ENCODE measurements at regions not wholly inside any gene's neighbourhood (a gene's known extent, or its start where the extent isn't known, plus 50 kb on each side); places are given as distances from the start of the nearest gene placed in this dataset.

DNA sequence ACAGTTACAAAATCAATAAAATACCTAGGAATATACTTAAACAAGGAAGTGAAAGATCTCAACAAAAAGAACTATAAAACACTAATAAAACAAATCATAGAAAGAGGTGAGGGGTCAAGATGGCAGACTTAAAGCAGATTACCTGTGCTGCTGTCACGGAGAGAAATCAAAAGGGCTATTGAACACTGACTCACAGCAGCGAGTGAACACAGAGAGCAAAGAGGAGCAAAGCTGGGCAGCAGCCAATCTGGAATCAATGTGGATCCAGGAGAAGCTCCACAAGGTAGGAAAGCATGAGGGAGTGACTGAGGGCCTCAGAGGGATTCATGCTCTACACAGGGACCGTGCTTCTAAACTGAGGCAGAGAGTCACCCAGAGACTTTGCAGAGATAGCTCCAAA lies 562.0 kb upstream of the SEMA3D start:
- no peaks in the 10 kb centered on the region for H3K9me3 ChIP-seq (ENCODE audit: control insufficient read depth in 2 of 3, low read length in 3 of 3)
- intact Hi-C loops (cut with micrococcal nuclease): no loop called here
- Mint-ChIP-seq H3K36me3 (peaks cover 0 to 6% (median 0%) of the 10 kb centered on the region in 5 donors), H3K27me3 (no peaks in the 10 kb centered on the region), H3K27ac (no peak overlapping the region), H3K9me3 (peaks cover 0 to 18% (median 7%) of the 10 kb centered on the region in 11 donors), H3K4me1 (no peaks in the 10 kb centered on the region), H3K4me3 (no peak overlapping the region)
- H3K4me3 ChIP-seq (ENCODE audit: low read length): no peak overlapping the region
- no peaks in the 10 kb centered on the region for H3K27me3 ChIP-seq (ENCODE audit: control insufficient read depth in 2 of 2, insufficient read depth in 2 of 2, low read length in 2 of 2)
- no peaks in the 10 kb centered on the region for H3K4me1 ChIP-seq (ENCODE audit: control insufficient read depth in 2 of 2, insufficient read depth in 2 of 2, low read length in 2 of 2)
- no peak overlapping the region for H3K27ac ChIP-seq (ENCODE audit: low read depth, low read length)
- ChIA-PET POLR2A (no interaction called here), CTCF (no interaction called here)
- DNase-seq: no peak
- no peaks in the 10 kb centered on the region for H3K36me3 ChIP-seq (ENCODE audit: control insufficient read depth in 2 of 3, insufficient read depth in 3 of 3, low read length in 3 of 3)
- no peak for ATAC-seq

DNA sequence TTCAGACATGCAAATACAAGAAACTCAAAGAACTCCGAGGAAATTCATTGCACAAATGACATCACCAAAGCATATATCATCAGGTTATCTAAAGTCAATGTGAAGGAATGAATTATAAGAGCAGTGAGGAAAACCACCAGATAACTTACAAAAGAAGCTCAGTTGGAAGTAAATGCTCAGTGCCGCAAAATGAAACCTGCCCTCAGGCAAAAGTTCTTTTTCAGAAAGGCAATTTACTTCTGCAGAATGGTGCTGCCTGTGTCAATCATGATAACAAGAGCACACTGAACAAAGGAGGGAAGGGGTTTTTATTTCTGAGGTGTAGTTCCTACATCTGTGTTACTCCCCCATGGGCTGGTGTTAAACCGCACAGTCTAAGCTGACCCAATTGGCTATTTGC lies 550.6 kb upstream of the SEMA3D start:
- no peaks in the 10 kb centered on the region for H3K4me1 ChIP-seq (ENCODE audit: control insufficient read depth in 2 of 2, insufficient read depth in 2 of 2, low read length in 2 of 2)
- no peak for DNase-seq
- ATAC-seq: no peak
- ChIA-PET POLR2A (no interaction called here), CTCF (no interaction called here)
- no peaks in the 10 kb centered on the region for H3K27me3 ChIP-seq (ENCODE audit: control insufficient read depth in 2 of 2, insufficient read depth in 2 of 2, low read length in 2 of 2)
- Mint-ChIP-seq H3K9me3 (peaks cover 0 to 29% (median 10%) of the 10 kb centered on the region in 11 donors), H3K27ac (no peak overlapping the region), H3K27me3 (no peaks in the 10 kb centered on the region), H3K36me3 (no peaks in the 10 kb centered on the region), H3K4me3 (no peak overlapping the region), H3K4me1 (no peaks in the 10 kb centered on the region)
- intact Hi-C loops (cut with micrococcal nuclease): no loop called here
- H3K36me3 ChIP-seq (ENCODE audit: control insufficient read depth in 2 of 3, insufficient read depth in 3 of 3, low read length in 3 of 3): no peaks in the 10 kb centered on the region
- no peak overlapping the region for H3K27ac ChIP-seq (ENCODE audit: low read depth, low read length)
- H3K4me3 ChIP-seq (ENCODE audit: low read length): no peak overlapping the region
- no peaks in the 10 kb centered on the region for H3K9me3 ChIP-seq (ENCODE audit: control insufficient read depth in 2 of 3, low read length in 3 of 3)

DNA sequence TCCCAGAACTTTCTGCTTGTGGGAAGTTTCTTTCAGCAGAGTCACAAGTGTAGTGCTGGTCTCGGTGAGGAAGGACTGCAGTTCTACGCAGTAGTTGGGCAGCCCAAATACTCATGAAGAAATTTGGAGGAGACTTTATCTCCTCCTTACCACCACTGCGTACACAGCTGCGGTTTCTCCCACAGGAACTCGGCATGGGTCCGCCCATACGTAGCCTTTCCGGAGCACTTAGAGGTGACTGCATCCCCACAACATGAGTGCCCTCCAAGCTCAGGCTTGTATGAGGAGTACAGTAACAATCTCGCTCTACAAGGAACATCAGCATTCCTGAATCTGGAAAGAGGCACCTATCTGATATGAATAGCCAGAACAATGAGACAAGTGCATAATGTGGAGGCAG lies 549.2 kb upstream of the SEMA3D start:
- ATAC-seq (no peak), DNase-seq (no peak)
- Histone ChIP-seq H3K4me1 (ENCODE audit: control insufficient read depth in 2 of 2, insufficient read depth in 2 of 2, low read length in 2 of 2) (no peaks in the 10 kb centered on the region), H3K27ac (ENCODE audit: low read depth, low read length) (no peak overlapping the region), H3K9me3 (ENCODE audit: control insufficient read depth in 2 of 3, low read length in 3 of 3) (no peaks in the 10 kb centered on the region), H3K27me3 (ENCODE audit: control insufficient read depth in 2 of 2, insufficient read depth in 2 of 2, low read length in 2 of 2) (no peaks in the 10 kb centered on the region), H3K36me3 (ENCODE audit: control insufficient read depth in 2 of 3, insufficient read depth in 3 of 3, low read length in 3 of 3) (no peaks in the 10 kb centered on the region), H3K4me3 (ENCODE audit: low read length) (no peak overlapping the region)
- no peaks in the 10 kb centered on the region for H3K27me3 Mint-ChIP-seq
- no peaks in the 10 kb centered on the region for H3K4me1 Mint-ChIP-seq
- ChIA-PET POLR2A (no interaction called here), CTCF (no interaction called here)
- no peak overlapping the region for H3K4me3 Mint-ChIP-seq
- no peaks in the 10 kb centered on the region for H3K36me3 Mint-ChIP-seq
- intact Hi-C loops (cut with micrococcal nuclease): no loop called here
- no peak overlapping the region for H3K27ac Mint-ChIP-seq
- peaks cover 3 to 29% (median 12%) of the 10 kb centered on the region in 11 donors for H3K9me3 Mint-ChIP-seq

DNA sequence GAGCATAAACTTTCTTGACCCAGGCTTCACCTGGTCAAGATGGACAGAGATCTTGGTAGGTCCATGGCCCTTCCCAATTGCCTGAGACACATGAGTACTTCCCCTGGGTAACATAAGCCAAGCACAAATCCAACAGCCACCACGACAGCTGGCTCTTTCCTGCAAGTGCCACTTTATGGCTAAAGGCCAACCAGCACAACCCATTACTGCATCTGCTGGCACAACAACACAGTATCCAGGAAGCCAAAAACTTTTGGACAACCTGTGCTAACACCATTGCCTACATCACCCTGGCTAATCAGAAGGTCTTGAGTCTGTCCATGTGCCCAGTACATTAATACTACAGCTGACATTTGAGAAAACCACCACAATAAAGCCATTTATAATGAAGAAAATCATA lies 548.0 kb upstream of the SEMA3D start:
- DNase-seq (no peak), ATAC-seq (no peak)
- Mint-ChIP-seq H3K4me3 (no peak overlapping the region), H3K27ac (no peak overlapping the region), H3K27me3 (no peaks in the 10 kb centered on the region), H3K4me1 (no peaks in the 10 kb centered on the region), H3K9me3 (peaks cover 3 to 29% (median 12%) of the 10 kb centered on the region in 11 donors), H3K36me3 (no peaks in the 10 kb centered on the region)
- Histone ChIP-seq H3K4me1 (ENCODE audit: control insufficient read depth in 2 of 2, insufficient read depth in 2 of 2, low read length in 2 of 2) (no peaks in the 10 kb centered on the region), H3K36me3 (ENCODE audit: control insufficient read depth in 2 of 3, insufficient read depth in 3 of 3, low read length in 3 of 3) (no peaks in the 10 kb centered on the region), H3K27ac (ENCODE audit: low read depth, low read length) (no peak overlapping the region), H3K9me3 (ENCODE audit: control insufficient read depth in 2 of 3, low read length in 3 of 3) (no peaks in the 10 kb centered on the region), H3K27me3 (ENCODE audit: control insufficient read depth in 2 of 2, insufficient read depth in 2 of 2, low read length in 2 of 2) (no peaks in the 10 kb centered on the region), H3K4me3 (ENCODE audit: low read length) (no peak overlapping the region)
- ChIA-PET POLR2A (no interaction called here), CTCF (no interaction called here)
- intact Hi-C loops (cut with micrococcal nuclease): no loop called here

DNA sequence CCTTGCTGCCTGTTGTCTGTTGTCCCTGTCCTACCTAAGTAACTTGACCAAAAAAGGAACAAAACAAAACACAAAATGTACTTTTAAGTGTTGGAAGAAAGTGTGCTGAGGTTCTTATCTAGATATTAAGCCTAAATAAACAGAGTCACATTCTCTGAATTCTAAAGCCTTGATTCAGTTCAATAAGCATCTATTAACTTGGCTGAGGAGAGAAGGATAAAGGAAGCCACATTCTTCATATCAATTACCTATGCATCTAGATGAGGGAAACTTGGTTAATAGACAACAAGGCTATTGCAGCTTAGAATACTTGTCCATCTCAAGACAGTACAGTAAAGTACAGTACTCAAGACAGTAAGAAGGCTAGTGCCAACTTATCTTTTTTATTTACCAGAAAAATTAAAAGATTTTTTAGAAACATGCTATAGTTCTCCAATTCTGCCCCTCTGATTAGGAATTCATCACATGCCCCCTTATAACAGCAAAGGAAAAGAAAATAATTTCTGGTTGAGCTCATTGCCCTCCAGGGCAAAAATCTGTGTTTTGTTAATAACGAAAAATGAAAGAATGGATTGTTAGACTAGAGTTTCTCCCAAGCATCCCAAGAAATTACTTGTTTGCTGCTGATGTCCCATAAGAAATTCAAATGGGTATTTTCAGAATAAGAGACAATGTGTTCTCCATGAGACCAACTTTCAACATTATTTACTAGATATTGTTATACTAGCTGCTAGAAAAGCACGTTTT lies 546.5 kb upstream of the SEMA3D start:
- Mint-ChIP-seq H3K9me3 (peaks cover 0 to 27% (median 12%) of the 10 kb centered on the region in 11 donors), H3K27ac (no peak overlapping the region), H3K27me3 (no peaks in the 10 kb centered on the region), H3K36me3 (no peaks in the 10 kb centered on the region), H3K4me3 (no peak overlapping the region), H3K4me1 (no peaks in the 10 kb centered on the region)
- H3K4me3 ChIP-seq (ENCODE audit: low read length): no peak overlapping the region
- no peaks in the 10 kb centered on the region for H3K36me3 ChIP-seq (ENCODE audit: control insufficient read depth in 2 of 3, insufficient read depth in 3 of 3, low read length in 3 of 3)
- no peaks in the 10 kb centered on the region for H3K27me3 ChIP-seq (ENCODE audit: control insufficient read depth in 2 of 2, insufficient read depth in 2 of 2, low read length in 2 of 2)
- no peak for DNase-seq
- ATAC-seq: no peak
- H3K4me1 ChIP-seq (ENCODE audit: control insufficient read depth in 2 of 2, insufficient read depth in 2 of 2, low read length in 2 of 2): no peaks in the 10 kb centered on the region
- H3K9me3 ChIP-seq (ENCODE audit: control insufficient read depth in 2 of 3, low read length in 3 of 3): no peaks in the 10 kb centered on the region
- intact Hi-C loops (cut with micrococcal nuclease): no loop called here
- no peak overlapping the region for H3K27ac ChIP-seq (ENCODE audit: low read depth, low read length)
- ChIA-PET POLR2A (no interaction called here), CTCF (no interaction called here)

DNA sequence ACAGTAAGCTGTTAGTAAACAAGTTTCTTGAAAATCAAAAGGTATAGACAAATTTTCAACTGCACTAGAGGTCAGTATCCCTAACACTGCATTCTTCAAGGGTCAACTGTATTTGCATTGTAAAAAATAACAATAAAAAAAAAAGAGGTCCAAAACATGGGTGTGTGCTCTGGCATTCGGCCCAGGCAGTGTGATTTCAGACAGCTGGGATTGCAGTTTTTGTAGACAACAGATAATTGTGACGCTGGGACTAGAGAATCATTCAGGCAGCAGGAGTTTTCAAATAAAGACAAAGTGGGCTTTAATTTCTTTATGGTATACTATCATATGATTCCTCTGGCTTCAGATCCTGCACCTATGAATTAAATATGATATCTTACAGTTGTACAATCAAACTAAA lies 543.2 kb upstream of the SEMA3D start:
- no peak overlapping the region for H3K4me3 Mint-ChIP-seq
- Histone ChIP-seq H3K27ac (ENCODE audit: low read depth, low read length) (no peak overlapping the region), H3K4me1 (ENCODE audit: control insufficient read depth in 2 of 2, insufficient read depth in 2 of 2, low read length in 2 of 2) (no peaks in the 10 kb centered on the region), H3K27me3 (ENCODE audit: control insufficient read depth in 2 of 2, insufficient read depth in 2 of 2, low read length in 2 of 2) (no peaks in the 10 kb centered on the region), H3K4me3 (ENCODE audit: low read length) (no peak overlapping the region), H3K36me3 (ENCODE audit: control insufficient read depth in 2 of 3, insufficient read depth in 3 of 3, low read length in 3 of 3) (no peaks in the 10 kb centered on the region), H3K9me3 (ENCODE audit: control insufficient read depth in 2 of 3, low read length in 3 of 3) (no peaks in the 10 kb centered on the region)
- POLR2A ChIA-PET: no interaction called here
- H3K27ac Mint-ChIP-seq: no peak overlapping the region
- ATAC-seq (no peak), DNase-seq (no peak)
- H3K27me3 Mint-ChIP-seq: no peaks in the 10 kb centered on the region
- no peaks in the 10 kb centered on the region for H3K4me1 Mint-ChIP-seq
- CTCF ChIA-PET: no interaction called here
- no peaks in the 10 kb centered on the region for H3K36me3 Mint-ChIP-seq
- H3K9me3 Mint-ChIP-seq: peaks cover 0 to 21% (median 8%) of the 10 kb centered on the region in 11 donors
- intact Hi-C loops (cut with micrococcal nuclease): no loop called here

DNA sequence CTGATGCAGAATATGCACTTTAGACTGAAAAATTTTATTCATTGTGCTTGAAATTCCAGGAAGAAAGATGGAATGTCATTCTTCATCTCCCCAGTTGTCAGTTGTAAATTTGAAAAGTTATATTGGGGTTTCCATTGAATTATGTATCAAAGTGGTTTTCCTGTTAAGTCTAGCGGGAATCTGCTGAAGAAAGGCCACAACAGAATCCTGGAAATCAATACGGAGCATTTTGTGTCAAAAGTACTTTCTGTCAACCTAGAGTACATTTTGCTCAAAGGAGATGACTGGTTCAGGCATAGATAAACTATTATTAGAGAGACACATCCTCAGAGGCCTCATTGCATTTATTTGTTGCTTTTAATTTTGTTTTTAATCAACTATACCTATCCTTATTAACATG lies 538.2 kb upstream of the SEMA3D start:
- peaks cover 0 to 5% (median 0%) of the 10 kb centered on the region in 11 donors for H3K9me3 Mint-ChIP-seq
- intact Hi-C loops (cut with micrococcal nuclease): no loop called here
- H3K36me3 ChIP-seq (ENCODE audit: control insufficient read depth in 2 of 3, insufficient read depth in 3 of 3, low read length in 3 of 3): no peaks in the 10 kb centered on the region

More for the DNA sequence above, 538.2 kb upstream of the SEMA3D start:
- Mint-ChIP-seq H3K4me1 (no peaks in the 10 kb centered on the region), H3K36me3 (no peaks in the 10 kb centered on the region), H3K27me3 (no peaks in the 10 kb centered on the region), H3K4me3 (no peak overlapping the region), H3K27ac (no peak overlapping the region)
- POLR2A ChIA-PET: no interaction called here
- H3K9me3 ChIP-seq (ENCODE audit: control insufficient read depth in 2 of 3, low read length in 3 of 3): no peaks in the 10 kb centered on the region
- DNase-seq (no peak), ATAC-seq (no peak)
- H3K27me3 ChIP-seq (ENCODE audit: control insufficient read depth in 2 of 2, insufficient read depth in 2 of 2, low read length in 2 of 2): no peaks in the 10 kb centered on the region
- H3K4me1 ChIP-seq (ENCODE audit: control insufficient read depth in 2 of 2, insufficient read depth in 2 of 2, low read length in 2 of 2): no peaks in the 10 kb centered on the region
- H3K27ac ChIP-seq (ENCODE audit: low read depth, low read length): no peak overlapping the region
- CTCF ChIA-PET: no interaction called here
- no peak overlapping the region for H3K4me3 ChIP-seq (ENCODE audit: low read length)

Data from naive thymus-derived CD4-positive, alpha-beta T cell (primary cell).